HL-60 (cell line): ENCODE measurements at regions not wholly inside any gene's neighbourhood (a gene's known extent, or its start where the extent isn't known, plus 50 kb on each side); places are given as distances from the start of the nearest gene placed in this dataset.

Experiments used
- DNase-seq, 2 experiments: peaks; one replicate each; pipeline ENCODE4 v3.0.0-alpha.2; 2010 to 2020; ENCODE audit warnings: low read depth in 1 of 2, low spot score in 1 of 2
- H3K27ac ChIP-seq: fragments of 250-450 bp; sonication (Bioruptor Pico); replicated peaks from 2 replicates; pipeline ENCODE4 v1.5.1; 2020; ENCODE audit warnings: mild to moderate bottlenecking, moderate library complexity
- H3K27me3 ChIP-seq: fragments of 250-450 bp; sonication (Bioruptor Pico); 2 replicates; pipeline ENCODE4 v1.5.1; 2021; ENCODE audit warnings: mild to moderate bottlenecking, moderate library complexity; ENCODE audit not compliant: insufficient read depth, poor library complexity, severe bottlenecking
- H3K4me3 ChIP-seq: replicated peaks from 2 replicates; pipeline ENCODE4 v1.5.1; 2011; ENCODE audit warnings: mild to moderate bottlenecking, control low read depth, low read length; ENCODE audit not compliant: insufficient read depth
- GABPA ChIP-seq: IDR thresholded peaks from 2 replicates; pipeline ENCODE4 v1.6.1; 2012; ENCODE audit warnings: low read depth
- POLR2AphosphoS5 ChIP-seq: IDR thresholded peaks from 2 replicates; pipeline ENCODE4 v1.6.1; 2012; ENCODE audit warnings: low read depth
- SPI1 ChIP-seq: IDR thresholded peaks from 2 replicates; pipeline ENCODE4 v1.6.1; 2012; ENCODE audit warnings: low read depth, mild to moderate bottlenecking, borderline replicate concordance
- TF ChIP-seq, protein P1 (sequence below): IDR thresholded peaks from one replicate; pipeline ENCODE4 v1.5.1; 2011; ENCODE audit warnings: low read length, control low read depth, inconsistent platforms; ENCODE audit not compliant: insufficient read depth
- TF ChIP-seq, protein P2 (sequence below): IDR thresholded peaks from 2 replicates; pipeline ENCODE4 v1.6.1; 2012; ENCODE audit warnings: low read depth; ENCODE audit not compliant: insufficient replicate concordance

DNA sequence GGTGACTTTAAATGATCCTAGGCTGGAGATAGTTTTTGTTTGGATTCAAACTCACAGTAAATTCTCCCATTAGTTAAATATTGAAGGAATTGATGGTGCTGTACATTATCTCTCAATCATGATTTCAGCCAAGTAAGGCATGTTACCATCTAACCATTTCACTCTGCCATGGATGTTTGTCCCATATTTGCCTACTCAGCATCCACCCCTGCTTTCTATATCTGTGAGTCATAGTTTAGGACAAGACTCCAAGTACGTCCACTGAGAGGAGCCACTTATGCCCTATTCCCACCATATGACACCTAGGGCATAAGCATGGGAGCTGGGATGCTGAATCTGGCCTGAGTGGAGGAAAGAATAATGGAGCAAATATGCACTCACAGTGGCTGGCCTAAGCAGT lies 155.2 kb downstream of the RPL10L start:
- no peaks in the 10 kb centered on the region for H3K27me3 ChIP-seq
- H3K27ac ChIP-seq: no peak overlapping the region
- TF ChIP-seq GABPA (no peak), POLR2AphosphoS5 (no peak), SPI1 (no peak)
- TF ChIP-seq, protein P1, sequence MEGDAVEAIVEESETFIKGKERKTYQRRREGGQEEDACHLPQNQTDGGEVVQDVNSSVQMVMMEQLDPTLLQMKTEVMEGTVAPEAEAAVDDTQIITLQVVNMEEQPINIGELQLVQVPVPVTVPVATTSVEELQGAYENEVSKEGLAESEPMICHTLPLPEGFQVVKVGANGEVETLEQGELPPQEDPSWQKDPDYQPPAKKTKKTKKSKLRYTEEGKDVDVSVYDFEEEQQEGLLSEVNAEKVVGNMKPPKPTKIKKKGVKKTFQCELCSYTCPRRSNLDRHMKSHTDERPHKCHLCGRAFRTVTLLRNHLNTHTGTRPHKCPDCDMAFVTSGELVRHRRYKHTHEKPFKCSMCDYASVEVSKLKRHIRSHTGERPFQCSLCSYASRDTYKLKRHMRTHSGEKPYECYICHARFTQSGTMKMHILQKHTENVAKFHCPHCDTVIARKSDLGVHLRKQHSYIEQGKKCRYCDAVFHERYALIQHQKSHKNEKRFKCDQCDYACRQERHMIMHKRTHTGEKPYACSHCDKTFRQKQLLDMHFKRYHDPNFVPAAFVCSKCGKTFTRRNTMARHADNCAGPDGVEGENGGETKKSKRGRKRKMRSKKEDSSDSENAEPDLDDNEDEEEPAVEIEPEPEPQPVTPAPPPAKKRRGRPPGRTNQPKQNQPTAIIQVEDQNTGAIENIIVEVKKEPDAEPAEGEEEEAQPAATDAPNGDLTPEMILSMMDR: no peak
- TF ChIP-seq, protein P2, sequence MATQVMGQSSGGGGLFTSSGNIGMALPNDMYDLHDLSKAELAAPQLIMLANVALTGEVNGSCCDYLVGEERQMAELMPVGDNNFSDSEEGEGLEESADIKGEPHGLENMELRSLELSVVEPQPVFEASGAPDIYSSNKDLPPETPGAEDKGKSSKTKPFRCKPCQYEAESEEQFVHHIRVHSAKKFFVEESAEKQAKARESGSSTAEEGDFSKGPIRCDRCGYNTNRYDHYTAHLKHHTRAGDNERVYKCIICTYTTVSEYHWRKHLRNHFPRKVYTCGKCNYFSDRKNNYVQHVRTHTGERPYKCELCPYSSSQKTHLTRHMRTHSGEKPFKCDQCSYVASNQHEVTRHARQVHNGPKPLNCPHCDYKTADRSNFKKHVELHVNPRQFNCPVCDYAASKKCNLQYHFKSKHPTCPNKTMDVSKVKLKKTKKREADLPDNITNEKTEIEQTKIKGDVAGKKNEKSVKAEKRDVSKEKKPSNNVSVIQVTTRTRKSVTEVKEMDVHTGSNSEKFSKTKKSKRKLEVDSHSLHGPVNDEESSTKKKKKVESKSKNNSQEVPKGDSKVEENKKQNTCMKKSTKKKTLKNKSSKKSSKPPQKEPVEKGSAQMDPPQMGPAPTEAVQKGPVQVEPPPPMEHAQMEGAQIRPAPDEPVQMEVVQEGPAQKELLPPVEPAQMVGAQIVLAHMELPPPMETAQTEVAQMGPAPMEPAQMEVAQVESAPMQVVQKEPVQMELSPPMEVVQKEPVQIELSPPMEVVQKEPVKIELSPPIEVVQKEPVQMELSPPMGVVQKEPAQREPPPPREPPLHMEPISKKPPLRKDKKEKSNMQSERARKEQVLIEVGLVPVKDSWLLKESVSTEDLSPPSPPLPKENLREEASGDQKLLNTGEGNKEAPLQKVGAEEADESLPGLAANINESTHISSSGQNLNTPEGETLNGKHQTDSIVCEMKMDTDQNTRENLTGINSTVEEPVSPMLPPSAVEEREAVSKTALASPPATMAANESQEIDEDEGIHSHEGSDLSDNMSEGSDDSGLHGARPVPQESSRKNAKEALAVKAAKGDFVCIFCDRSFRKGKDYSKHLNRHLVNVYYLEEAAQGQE: no peak
- no peak for DNase-seq
- H3K4me3 ChIP-seq: no peak overlapping the region

DNA sequence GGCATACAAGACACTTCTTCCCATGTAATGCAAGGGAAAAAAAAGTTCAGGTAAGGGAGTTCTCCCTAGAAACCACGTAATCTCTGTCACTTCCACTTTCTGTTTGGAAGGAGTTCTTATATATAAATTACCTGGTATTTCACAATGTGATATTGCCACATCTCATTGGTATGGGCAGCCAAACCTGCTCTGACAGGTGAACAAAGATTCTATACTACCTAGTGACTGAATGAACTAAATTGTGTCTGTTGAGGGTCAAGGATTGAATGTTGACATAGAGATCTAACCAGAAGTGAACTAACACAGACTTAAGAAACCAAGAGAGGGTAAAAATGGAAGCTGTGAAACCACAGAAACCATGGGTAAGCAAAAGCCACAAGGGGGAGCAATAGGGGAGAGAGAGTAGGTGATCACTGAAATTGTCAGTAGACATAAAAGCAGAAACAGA lies 161.3 kb downstream of the RPL10L start:
- Histone ChIP-seq H3K27ac (no peak overlapping the region), H3K4me3 (no peak overlapping the region), H3K27me3 (no peaks in the 10 kb centered on the region)
- peak in 1 of 2 experiments; percentile 45 for DNase-seq
- TF ChIP-seq, protein P1: no peak
- no peak for TF ChIP-seq SPI1
- TF ChIP-seq, protein P2: no peak
- no peak for TF ChIP-seq POLR2AphosphoS5
- no peak for TF ChIP-seq GABPA

DNA sequence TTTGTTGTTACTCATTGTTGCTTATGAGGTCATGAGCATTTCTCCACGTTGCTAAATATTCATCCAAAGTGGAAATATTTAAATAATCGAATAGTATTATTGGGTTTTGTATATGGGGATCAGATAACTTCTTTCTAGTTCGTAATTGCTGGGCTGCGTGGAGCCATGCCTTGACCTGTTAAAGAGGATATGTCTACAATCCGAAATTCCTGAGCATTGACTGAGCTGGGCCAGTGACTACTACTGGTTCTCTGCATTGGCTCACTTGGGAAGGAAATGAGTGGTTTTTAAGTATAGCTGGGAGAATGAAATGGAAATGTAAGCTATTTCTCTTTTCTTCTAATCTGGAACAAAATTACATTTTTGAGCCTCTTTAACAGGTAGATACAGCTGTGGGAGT lies 163.2 kb downstream of the RPL10L start:
- Histone ChIP-seq H3K4me3 (no peak overlapping the region), H3K27me3 (no peaks in the 10 kb centered on the region), H3K27ac (no peak overlapping the region)
- no peak for DNase-seq
- no peak for TF ChIP-seq GABPA
- TF ChIP-seq SPI1: no peak
- TF ChIP-seq, protein P1: no peak

DNA sequence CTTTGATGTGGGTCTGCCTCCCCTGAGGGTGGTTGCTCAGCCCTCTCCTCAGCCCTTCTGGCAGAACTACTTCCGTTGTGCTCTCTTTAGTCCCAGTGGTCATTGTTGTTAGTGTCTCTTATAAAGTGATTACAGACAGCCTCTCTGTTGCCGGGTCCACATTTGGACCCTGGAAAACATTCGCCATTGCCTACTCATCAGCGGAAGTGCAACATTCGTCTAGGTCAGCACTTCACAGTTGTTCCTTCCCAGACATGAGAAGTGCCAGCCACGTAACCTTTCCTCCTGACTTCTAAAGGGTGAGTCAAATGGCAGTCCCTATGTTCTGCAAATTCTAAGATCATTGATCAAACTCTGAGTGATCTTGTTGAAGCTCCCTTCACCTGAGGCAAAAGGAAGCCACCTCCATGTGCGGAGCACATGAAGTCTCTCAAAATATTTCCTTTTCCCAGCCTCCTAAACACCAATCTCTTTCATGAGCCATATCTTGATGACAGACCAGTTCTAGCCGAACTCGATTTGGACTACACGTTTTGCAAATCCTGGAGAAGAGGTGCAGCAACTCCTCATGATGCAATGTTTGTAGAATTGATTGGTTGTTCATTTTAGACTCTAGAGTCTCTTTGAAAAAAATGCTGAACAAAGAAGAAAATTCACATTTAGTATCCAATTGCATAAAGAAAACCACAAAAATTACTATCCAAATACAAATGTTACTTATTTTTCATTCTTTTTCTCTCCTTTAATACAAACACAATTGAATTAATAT lies 163.8 kb downstream of the RPL10L start:
- no peak for TF ChIP-seq POLR2AphosphoS5
- TF ChIP-seq, protein P1: no peak
- no peak for TF ChIP-seq GABPA
- no peak for TF ChIP-seq SPI1
- TF ChIP-seq, protein P2: no peak
- Histone ChIP-seq H3K27me3 (no peaks in the 10 kb centered on the region), H3K4me3 (no peak overlapping the region), H3K27ac (no peak overlapping the region)
- DNase-seq: no peak
